B cell (primary cell): ENCODE measurements at regions not wholly inside any gene's neighbourhood (a gene's known extent, or its start where the extent isn't known, plus 50 kb on each side); places are given as distances from the start of the nearest gene placed in this dataset.

Experiments
- CTCF ChIP-seq: fragments of 200-600 bp; IDR thresholded peaks from one replicate; pipeline ENCODE4 v1.8.0; 2022; ENCODE audit warnings: antibody characterized with exemption, mild to moderate bottlenecking
- EZH2 ChIP-seq: IDR thresholded peaks from 2 replicates; pipeline ENCODE4 v1.6.1; 2012; ENCODE audit warnings: borderline replicate concordance, low read depth, mild to moderate bottlenecking, moderate library complexity, low read length; ENCODE audit not compliant: insufficient read depth, poor library complexity, severe bottlenecking

GRCh38 chr20:21609981-21610380 is 95.5 kb upstream of the PAX1 start:
- no peak for TF ChIP-seq CTCF
- no peak for TF ChIP-seq EZH2
